Thyroid gland (tissue), 4 donors: ENCODE measurements at regions not wholly inside any gene's neighbourhood (a gene's known extent, or its start where the extent isn't known, plus 50 kb on each side); places are given as distances from the start of the nearest gene placed in this dataset.

Experiments
- DNase-seq, 2 donors: peaks; one replicate each; pipeline ENCODE4 v3.0.0-alpha.2; 2019
- H3K27ac ChIP-seq, 3 donors: fragments of 200-600 bp; sonication (generic); 1 replicate in 2 of 3; 2 replicates in 1 of 3; pipeline ENCODE4 v1.5.1; 2016 to 2019; ENCODE audit warnings: mild to moderate bottlenecking in 1 of 3, moderate library complexity in 1 of 3
- H3K27me3 ChIP-seq: fragments of 200-600 bp; sonication (generic); one replicate; pipeline ENCODE4 v1.5.1; 2019
- H3K36me3 ChIP-seq, 2 donors: fragments of 200-600 bp; sonication (generic); one replicate each; pipeline ENCODE4 v1.5.1; 2016 to 2019
- H3K4me1 ChIP-seq, 2 donors: fragments of 200-600 bp; sonication (generic); one replicate each; pipeline ENCODE4 v1.5.1; 2017 to 2019
- H3K4me3 ChIP-seq, 3 donors: fragments of 200-600 bp; sonication (generic); replicated peaks in 1 of 3; 1 replicate in 2 of 3; 2 replicates in 1 of 3; pipeline ENCODE4 v1.5.1; 2016; ENCODE audit warnings: mild to moderate bottlenecking in 1 of 3
- H3K9me3 ChIP-seq: fragments of 200-600 bp; sonication (generic); one replicate; pipeline ENCODE4 v1.5.1; 2017
- POLR2A ChIP-seq, 2 donors: fragments of 450-650 bp; IDR thresholded peaks; one replicate each; pipeline ENCODE4 v1.6.1; 2017; ENCODE audit warnings: antibody characterized with exemption in 2 of 2, mild to moderate bottlenecking in 2 of 2, moderate library complexity in 1 of 2
- WGBS, 2 donors: methylation state at CpG; one replicate each; pipeline ENCODE4 v1.1.5; 2017; 5-methylcytosine and 5-hydroxymethylcytosine counted together
- intact Hi-C: fragments of 100-400 bp; cut with DNase I; formaldehyde crosslinking; loops from one replicate; pipeline ENCODE4 v1.15.1; 2023
- TF ChIP-seq, protein P1 (sequence below), 6 experiments: fragments of 200-600 bp in 3 of 6; fragments of 450-650 bp in 3 of 6; sonication (generic) in 3 of 6; IDR thresholded peaks; one replicate each; pipeline ENCODE4 v1.5.1; 2016 to 2019; ENCODE audit warnings: antibody characterized with exemption in 6 of 6, mild to moderate bottlenecking in 2 of 6, inconsistent platforms in 1 of 6, moderate library complexity in 1 of 6

GRCh38 chr9:15113288-15113687 lies 193.7 kb downstream of the TTC39B start:
- H3K4me1 ChIP-seq = no peaks in the 10 kb centered on the region
- no peak overlapping the region for H3K4me3 ChIP-seq
- no peak overlapping the region for H3K27ac ChIP-seq
- TF ChIP-seq, protein P1, sequence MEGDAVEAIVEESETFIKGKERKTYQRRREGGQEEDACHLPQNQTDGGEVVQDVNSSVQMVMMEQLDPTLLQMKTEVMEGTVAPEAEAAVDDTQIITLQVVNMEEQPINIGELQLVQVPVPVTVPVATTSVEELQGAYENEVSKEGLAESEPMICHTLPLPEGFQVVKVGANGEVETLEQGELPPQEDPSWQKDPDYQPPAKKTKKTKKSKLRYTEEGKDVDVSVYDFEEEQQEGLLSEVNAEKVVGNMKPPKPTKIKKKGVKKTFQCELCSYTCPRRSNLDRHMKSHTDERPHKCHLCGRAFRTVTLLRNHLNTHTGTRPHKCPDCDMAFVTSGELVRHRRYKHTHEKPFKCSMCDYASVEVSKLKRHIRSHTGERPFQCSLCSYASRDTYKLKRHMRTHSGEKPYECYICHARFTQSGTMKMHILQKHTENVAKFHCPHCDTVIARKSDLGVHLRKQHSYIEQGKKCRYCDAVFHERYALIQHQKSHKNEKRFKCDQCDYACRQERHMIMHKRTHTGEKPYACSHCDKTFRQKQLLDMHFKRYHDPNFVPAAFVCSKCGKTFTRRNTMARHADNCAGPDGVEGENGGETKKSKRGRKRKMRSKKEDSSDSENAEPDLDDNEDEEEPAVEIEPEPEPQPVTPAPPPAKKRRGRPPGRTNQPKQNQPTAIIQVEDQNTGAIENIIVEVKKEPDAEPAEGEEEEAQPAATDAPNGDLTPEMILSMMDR (IDR thresholded peaks at IDR 0.05) = no peak
- no peak for TF ChIP-seq POLR2A (IDR thresholded peaks at IDR 0.05)
- no peaks in the 10 kb centered on the region for H3K9me3 ChIP-seq
- DNase-seq = no peak
- H3K27me3 ChIP-seq = no peaks in the 10 kb centered on the region
- intact Hi-C loops = no loop called here
- no peaks in the 10 kb centered on the region for H3K36me3 ChIP-seq

- TF ChIP-seq, protein P1 (IDR thresholded peaks at IDR 0.05) = no peak
- no peak for TF ChIP-seq POLR2A (IDR thresholded peaks at IDR 0.05)
- DNase-seq = no peak
- no peaks in the 10 kb centered on the region for H3K27me3 ChIP-seq
- H3K4me1 ChIP-seq = no peaks in the 10 kb centered on the region
- H3K4me3 ChIP-seq = no peak overlapping the region
- intact Hi-C loops = no loop called here
- no peaks in the 10 kb centered on the region for H3K36me3 ChIP-seq
- no peak overlapping the region for H3K27ac ChIP-seq
- H3K9me3 ChIP-seq = no peaks in the 10 kb centered on the region
These were observed 195.9 kb downstream of the TTC39B start for GRCh38 chr9:15111071-15111470.

GRCh38 chr9:15104826-15105420 lies 194.7 kb upstream of the FREM1 start:
- H3K36me3 ChIP-seq = no peaks in the 10 kb centered on the region
- no peaks in the 10 kb centered on the region for H3K4me1 ChIP-seq
- intact Hi-C loops = loop anchor here (5.0 to 10.0 kb wide), 2 partner anchors 32 to 500 kb away; no protein-coding TSS in a partner anchor
- no peak overlapping the region for H3K4me3 ChIP-seq
- H3K27me3 ChIP-seq = no peaks in the 10 kb centered on the region
- no peak overlapping the region for H3K27ac ChIP-seq
- DNase-seq = peak; percentile 17 to 43
- WGBS, 2 donors = 27% methylated on average over 4 of the region's 4 CpGs
- no peaks in the 10 kb centered on the region for H3K9me3 ChIP-seq
- no peak for TF ChIP-seq POLR2A (IDR thresholded peaks at IDR 0.05)
- TF ChIP-seq, protein P1 (IDR thresholded peaks at IDR 0.05) = peak; percentile 44 to 91 (median 84)

DNA sequence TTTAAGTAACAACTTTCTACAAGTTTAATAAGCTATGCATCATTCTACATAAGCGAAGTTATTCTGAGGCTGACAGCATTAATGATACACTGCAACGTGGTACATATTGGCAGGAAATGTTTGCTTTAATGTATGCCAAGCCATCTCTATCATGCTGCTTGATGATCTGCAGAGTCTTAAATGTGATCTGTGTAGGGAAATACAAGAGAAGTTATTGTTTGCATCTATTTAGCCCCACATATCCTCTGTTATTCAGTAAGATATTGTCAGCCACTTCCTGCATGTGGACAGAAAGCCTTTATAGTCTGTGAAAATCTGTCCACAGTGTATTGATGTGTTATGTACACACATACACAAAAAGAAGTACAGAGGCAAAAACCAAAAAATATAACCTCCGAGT lies 193.1 kb upstream of the FREM1 start:
- TF ChIP-seq POLR2A (IDR thresholded peaks at IDR 0.05) = no peak
- WGBS, 2 donors = 74 to 87% methylated on average over 3 of the region's 3 CpGs

GRCh38 chr9:15101095-15101494 lies 190.9 kb upstream of the FREM1 start:
- 85 to 88% methylated on average over 7 of the region's 7 CpGs for WGBS, 2 donors
- H3K4me1 ChIP-seq = no peaks in the 10 kb centered on the region
- H3K27ac ChIP-seq = no peak overlapping the region
- no peaks in the 10 kb centered on the region for H3K9me3 ChIP-seq
- no peak for DNase-seq
- intact Hi-C loops = loop anchor here (5.0 to 10.0 kb wide), 2 partner anchors 36 to 504 kb away; no protein-coding TSS in a partner anchor
- TF ChIP-seq POLR2A (IDR thresholded peaks at IDR 0.05) = no peak
- TF ChIP-seq, protein P1 (IDR thresholded peaks at IDR 0.05) = no peak
- H3K4me3 ChIP-seq = no peak overlapping the region
- H3K36me3 ChIP-seq = no peaks in the 10 kb centered on the region
- no peaks in the 10 kb centered on the region for H3K27me3 ChIP-seq

More for the DNA sequence above, 193.1 kb upstream of the FREM1 start:
- no peaks in the 10 kb centered on the region for H3K9me3 ChIP-seq
- H3K27ac ChIP-seq = no peak overlapping the region
- H3K4me1 ChIP-seq = no peaks in the 10 kb centered on the region
- no peaks in the 10 kb centered on the region for H3K36me3 ChIP-seq
- no peaks in the 10 kb centered on the region for H3K27me3 ChIP-seq
- intact Hi-C loops = loop anchor here (5.0 to 10.0 kb wide), 2 partner anchors 34 to 502 kb away; no protein-coding TSS in a partner anchor
- DNase-seq = no peak
- H3K4me3 ChIP-seq = no peak overlapping the region
